ENCODE measurements at regions not wholly inside any gene's neighbourhood (a gene's known extent, or its start where the extent isn't known, plus 50 kb on each side); places are given as distances from the start of the nearest gene placed in this dataset.

GRCh38 chr1:102105931-102106550, 109.3 kb upstream of the OLFM3 start:
- BruUV-seq (replicated peaks), result no TSS peak
- H2AK5ac ChIP-seq (ENCODE audit: low read depth, low read length), result no peak overlapping the region

More at GRCh38 chr1:102105931-102106550, 109.3 kb upstream of the OLFM3 start:
- no peaks in the 10 kb centered on the region for H3K27me3 ChIP-seq (ENCODE audit: control insufficient read depth, insufficient read depth, low read length)
- no peak overlapping the region for H2BK20ac ChIP-seq (ENCODE audit: low read depth, low read length)
- no peak overlapping the region for H4K5ac ChIP-seq (ENCODE audit: low read depth, low read length)
- DNase-seq (no peak), ATAC-seq (ENCODE audit: low read depth) (no peak)
- POLR2A ChIA-PET (ENCODE audit: unreplicated experiment), result no interaction called here
- H2BK15ac ChIP-seq (ENCODE audit: low read depth, low read length), result no peak overlapping the region
- H3K9ac ChIP-seq (ENCODE audit: low read depth, low read length), result no peak overlapping the region
- no peak overlapping the region for H2BK120ac ChIP-seq (ENCODE audit: low read depth, low read length)
- intact Hi-C loops (cut with micrococcal nuclease), result no loop called here
- H2BK5ac ChIP-seq (ENCODE audit: low read depth, low read length, poor library complexity, severe bottlenecking), result no peak overlapping the region
- WGBS, 2 experiments (ENCODE audit: extremely low coverage in 2 of 2, insufficient read length in 1 of 2), result no CpG with 5 or more reads among the region's 3 CpGs
- H3K4me2 ChIP-seq (ENCODE audit: low read depth, low read length), result no peak overlapping the region
- H3K27ac ChIP-seq (ENCODE audit: insufficient read depth, low read length), result no peak overlapping the region
- TF ChIP-seq RCOR1 (IDR thresholded peaks at IDR 0.05; ENCODE audit: insufficient replicate concordance, low read length) (no peak), POLR2A (IDR thresholded peaks at IDR 0.05; ENCODE audit: low read depth, low read length) (no peak), USF2 (IDR thresholded peaks at IDR 0.05; ENCODE audit: low read depth, low read length) (no peak), SMC3 (IDR thresholded peaks at IDR 0.05; ENCODE audit: low read depth, low read length) (no peak)
- H4K91ac ChIP-seq (ENCODE audit: insufficient read depth, low read depth, low read length), result no peak overlapping the region
- H4K8ac ChIP-seq (ENCODE audit: low read depth in 2 of 2, low read length in 2 of 2), result no peak overlapping the region
- no peak overlapping the region for H3K23ac ChIP-seq (ENCODE audit: low read depth, low read length)
- H3K36me3 ChIP-seq (ENCODE audit: control insufficient read depth, insufficient read depth, low read length), result no peaks in the 10 kb centered on the region
- H3K9me1 ChIP-seq (ENCODE audit: insufficient read depth, low read length), result no peaks in the 10 kb centered on the region
- H4K20me1 ChIP-seq (ENCODE audit: insufficient read depth, low read length), result no peaks in the 10 kb centered on the region
- no peak overlapping the region for H3K56ac ChIP-seq (ENCODE audit: extremely low read depth, insufficient read depth, low read length)
- CTCF ChIA-PET, result no interaction called here
- no peak overlapping the region for H3K18ac ChIP-seq (ENCODE audit: low read depth, low read length)
- H3K4ac ChIP-seq (ENCODE audit: low read depth, low read length), result no peak overlapping the region
- H3K14ac ChIP-seq (replicated peaks; ENCODE audit: low read depth, low read length), result no peak overlapping the region
- in situ Hi-C loops (cut with MboI; ENCODE audit: low sequenced_read_pairs), result no loop called here
- H3K79me1 ChIP-seq (ENCODE audit: low read depth in 1 of 2, low read length in 2 of 2), result no peaks in the 10 kb centered on the region
- H3K9me3 ChIP-seq (ENCODE audit: control insufficient read depth, insufficient read depth, low read length), result peaks cover 7% of the 10 kb centered on the region; the same call in 1 of the 2 replicates
- H3K4me1 ChIP-seq (ENCODE audit: control insufficient read depth, insufficient read depth, low read length), result no peaks in the 10 kb centered on the region
- no peak overlapping the region for H2AK9ac ChIP-seq (replicated peaks; ENCODE audit: low read depth, low read length, poor library complexity)
- H2AFZ ChIP-seq (replicated peaks; ENCODE audit: low read length, poor library complexity), result no peak overlapping the region
- dilution Hi-C loops (cut with HindIII; ENCODE audit: low sequenced_read_pairs, unreplicated experiment), result no loop called here
- H3K4me3 ChIP-seq (ENCODE audit: insufficient read depth, low read depth, low read length), result no peak overlapping the region
